CD4-positive, alpha-beta memory T cell (primary cell): ENCODE measurements at regions not wholly inside any gene's neighbourhood (a gene's known extent, or its start where the extent isn't known, plus 50 kb on each side); places are given as distances from the start of the nearest gene placed in this dataset.

Source experiments
- CTCF ChIA-PET: fragments of 350-600 bp; sonication (Branson Sonifier 250); formaldehyde crosslinking; loops from one replicate; lab custom pipeline; 2021; ENCODE audit warnings: inconsistent platforms; ENCODE audit not compliant: partially characterized antibody; lab: Charles Lee
- POLR2A ChIA-PET: fragments of 350-600 bp; sonication (Branson Sonifier 250); formaldehyde crosslinking; loops from one replicate; lab custom pipeline; 2021; ENCODE audit not compliant: partially characterized antibody; lab: Charles Lee
- DNase-seq, 5 donors: peaks; one replicate each; pipeline versions ENCODE4 v3.0.0 to v3.0.0-alpha.2; 2020 to 2022; ENCODE audit warnings: mixed read lengths in 1 of 5
- H3K27ac ChIP-seq: one replicate; pipeline ENCODE4 v1.7.0; 2013; ENCODE audit warnings: low read depth, low read length
- H3K27me3 ChIP-seq: 2 replicates; pipeline ENCODE4 v1.7.0; 2013; ENCODE audit warnings: mild to moderate bottlenecking, low read length, moderate library complexity; ENCODE audit not compliant: insufficient read depth
- H3K36me3 ChIP-seq: 2 replicates; pipeline ENCODE4 v1.7.0; 2013; ENCODE audit warnings: mild to moderate bottlenecking, low read length, moderate library complexity; ENCODE audit not compliant: insufficient read depth
- H3K4me1 ChIP-seq: 2 replicates; pipeline ENCODE4 v1.7.0; 2013; ENCODE audit warnings: mild to moderate bottlenecking, low read length, moderate library complexity; ENCODE audit not compliant: insufficient read depth
- H3K4me3 ChIP-seq, 2 donors: one replicate each; pipeline ENCODE4 v1.7.0; 2013; ENCODE audit warnings: low read length in 2 of 2, mild to moderate bottlenecking in 1 of 2
- H3K9me3 ChIP-seq, 2 donors: one replicate each; pipeline ENCODE4 v1.7.0; 2013; ENCODE audit warnings: low read length in 2 of 2, control low read depth in 1 of 2; ENCODE audit not compliant: control insufficient read depth in 1 of 2
- H3K27ac Mint-ChIP-seq, 7 donors: one replicate each; pipeline ENCODE4 v1.8.0; 2020 to 2021; ENCODE audit warnings: mixed read lengths in 7 of 7, mild to moderate bottlenecking in 6 of 7, inconsistent platforms in 3 of 7, moderate library complexity in 3 of 7
- H3K27me3 Mint-ChIP-seq, 2 donors: one replicate each; pipeline ENCODE4 v1.8.0; 2020 to 2021; ENCODE audit warnings: mixed read lengths in 2 of 2
- H3K36me3 Mint-ChIP-seq, 2 donors: one replicate each; pipeline ENCODE4 v1.8.0; 2020 to 2021; ENCODE audit warnings: mixed read lengths in 2 of 2, inconsistent platforms in 1 of 2, mild to moderate bottlenecking in 1 of 2
- H3K4me1 Mint-ChIP-seq, 4 donors: one replicate each; pipeline ENCODE4 v1.8.0; 2020 to 2021; ENCODE audit warnings: mixed read lengths in 4 of 4, mild to moderate bottlenecking in 1 of 4
- H3K4me3 Mint-ChIP-seq, 8 donors: one replicate each; pipeline ENCODE4 v1.8.0; 2020 to 2021; ENCODE audit warnings: mixed read lengths in 8 of 8, mild to moderate bottlenecking in 7 of 8, moderate library complexity in 6 of 8, inconsistent platforms in 3 of 8
- H3K9me3 Mint-ChIP-seq, 8 donors: one replicate each; pipeline ENCODE4 v1.8.0; 2020 to 2021; ENCODE audit warnings: mixed read lengths in 8 of 8, mild to moderate bottlenecking in 5 of 8, inconsistent platforms in 3 of 8, moderate library complexity in 1 of 8
- intact Hi-C: fragments of 100-400 bp; cut with micrococcal nuclease; formaldehyde crosslinking; loops from one replicate; pipeline ENCODE4 v1.15.1; 2023

DNA sequence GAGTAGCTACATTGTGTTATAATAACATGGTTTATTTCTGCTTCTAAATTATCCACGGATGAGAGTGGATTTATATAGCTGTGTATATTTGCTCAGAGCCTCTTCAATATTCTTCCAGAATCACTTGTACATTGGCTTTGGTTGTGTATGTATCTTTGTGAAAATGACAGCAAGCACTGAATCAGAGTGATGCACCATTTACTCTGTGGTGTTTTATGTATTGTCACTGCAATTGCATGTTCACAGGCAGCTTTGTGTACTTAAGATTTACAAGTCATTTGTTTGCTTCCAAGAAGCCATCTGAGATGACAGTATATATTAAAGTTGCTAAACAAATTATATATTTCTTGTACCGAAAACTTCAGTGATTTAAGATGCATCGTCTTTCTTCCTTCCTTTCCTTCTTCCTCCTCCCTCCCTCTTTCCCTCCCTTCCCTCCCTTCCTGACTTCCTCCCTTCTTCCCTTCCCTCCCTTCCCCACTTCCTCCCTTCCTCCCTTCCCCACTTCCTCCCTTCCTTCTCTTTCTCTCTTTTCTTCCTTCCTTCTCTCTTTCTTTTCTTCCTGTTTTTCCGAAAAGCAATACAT, 362.3 kb upstream of the GOLIM4 start:
- Mint-ChIP-seq H3K36me3 (no peaks in the 10 kb centered on the region), H3K9me3 (peaks cover 0 to 15% (median 4%) of the 10 kb centered on the region in 8 donors), H3K27ac (no peak overlapping the region), H3K4me1 (no peaks in the 10 kb centered on the region), H3K4me3 (no peak overlapping the region), H3K27me3 (no peaks in the 10 kb centered on the region)
- POLR2A ChIA-PET = no interaction called here
- no peak overlapping the region for H3K4me3 ChIP-seq
- H3K27ac ChIP-seq = no peak overlapping the region
- H3K27me3 ChIP-seq = no peaks in the 10 kb centered on the region
- no peak for DNase-seq
- intact Hi-C loops = no loop called here
- H3K36me3 ChIP-seq = no peaks in the 10 kb centered on the region
- no peaks in the 10 kb centered on the region for H3K9me3 ChIP-seq
- CTCF ChIA-PET = no interaction called here
- no peaks in the 10 kb centered on the region for H3K4me1 ChIP-seq

DNA sequence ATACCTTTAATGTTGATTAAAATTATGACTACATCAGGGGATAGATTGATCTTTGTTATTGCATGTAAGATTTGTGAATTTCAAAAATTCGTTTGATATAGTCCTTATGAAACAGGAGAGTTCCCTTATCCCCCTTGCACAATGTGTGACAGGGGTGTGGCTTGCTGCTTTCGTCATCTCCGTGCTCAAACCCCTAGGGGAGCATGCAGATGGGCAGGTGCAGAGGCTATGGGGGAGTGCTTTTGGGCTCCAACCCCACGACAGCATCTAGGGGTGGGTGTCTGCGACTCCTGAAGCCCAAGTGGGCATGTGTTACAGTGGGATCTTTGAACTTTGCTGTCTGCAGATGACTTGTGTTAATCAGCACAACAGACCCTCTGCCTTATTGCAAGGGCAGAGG, 360.1 kb upstream of the GOLIM4 start:
- no peak overlapping the region for H3K4me3 Mint-ChIP-seq
- H3K27ac Mint-ChIP-seq = no peak overlapping the region
- intact Hi-C loops = no loop called here
- peaks cover 0 to 4% (median under 1%) of the 10 kb centered on the region in 8 donors for H3K9me3 Mint-ChIP-seq
- no peak for DNase-seq
- POLR2A ChIA-PET = no interaction called here
- H3K27me3 Mint-ChIP-seq = no peaks in the 10 kb centered on the region
- no peaks in the 10 kb centered on the region for H3K4me1 Mint-ChIP-seq
- CTCF ChIA-PET = no interaction called here
- Histone ChIP-seq H3K9me3 (no peaks in the 10 kb centered on the region), H3K4me1 (no peaks in the 10 kb centered on the region), H3K27ac (no peak overlapping the region), H3K36me3 (no peaks in the 10 kb centered on the region), H3K4me3 (no peak overlapping the region), H3K27me3 (no peaks in the 10 kb centered on the region)
- no peaks in the 10 kb centered on the region for H3K36me3 Mint-ChIP-seq

DNA sequence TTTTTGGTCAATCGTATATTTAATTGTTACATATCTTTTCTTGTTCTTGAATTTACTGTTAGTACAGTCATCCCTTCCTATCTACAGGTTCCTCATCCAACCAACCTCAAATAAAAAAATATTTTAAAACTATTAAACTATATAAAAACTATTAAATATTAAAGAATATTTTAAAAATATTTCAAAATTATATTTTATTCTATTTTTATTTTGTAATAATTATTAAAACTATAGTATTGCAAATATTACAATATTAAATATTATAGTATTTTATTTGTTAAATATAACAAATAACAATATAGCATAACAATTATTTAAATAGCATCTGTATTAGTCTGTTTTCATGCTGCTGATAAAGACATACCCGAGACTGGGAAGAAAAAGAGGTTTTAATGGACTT, 357.9 kb upstream of the GOLIM4 start:
- no peaks in the 10 kb centered on the region for H3K36me3 ChIP-seq
- no peaks in the 10 kb centered on the region for H3K4me1 ChIP-seq
- H3K27me3 Mint-ChIP-seq = no peaks in the 10 kb centered on the region
- no peak overlapping the region for H3K27ac Mint-ChIP-seq
- H3K4me3 ChIP-seq = no peak overlapping the region
- no peak overlapping the region for H3K27ac ChIP-seq
- no peak for DNase-seq
- H3K27me3 ChIP-seq = no peaks in the 10 kb centered on the region
- H3K9me3 ChIP-seq = no peaks in the 10 kb centered on the region
- H3K4me3 Mint-ChIP-seq = no peak overlapping the region
- intact Hi-C loops = no loop called here
- no peaks in the 10 kb centered on the region for H3K4me1 Mint-ChIP-seq
- POLR2A ChIA-PET = no interaction called here
- no peaks in the 10 kb centered on the region for H3K36me3 Mint-ChIP-seq
- CTCF ChIA-PET = no interaction called here
- peaks cover 0 to 4% (median 0%) of the 10 kb centered on the region in 8 donors for H3K9me3 Mint-ChIP-seq

DNA sequence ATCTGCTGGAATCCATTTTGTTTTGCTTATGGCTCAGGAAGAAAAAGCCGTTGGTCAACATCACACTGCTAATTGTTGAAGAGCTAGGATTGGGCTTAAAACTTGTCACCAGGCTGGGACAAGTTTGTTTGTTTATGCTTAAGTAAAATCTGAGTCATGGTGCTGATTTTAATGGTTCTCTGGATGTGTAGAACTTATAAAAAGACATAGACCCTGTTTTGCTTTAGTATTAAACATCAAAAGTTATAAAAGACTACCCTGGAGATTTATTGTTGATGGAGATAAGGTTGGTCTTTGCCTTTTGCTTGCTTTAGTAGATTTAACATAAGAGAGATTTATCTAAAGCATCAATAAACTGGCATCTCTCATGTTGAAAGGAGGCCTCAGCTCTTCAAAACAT, 348.2 kb upstream of the GOLIM4 start:
- Mint-ChIP-seq H3K36me3 (no peaks in the 10 kb centered on the region), H3K27ac (no peak overlapping the region), H3K9me3 (peaks cover 0 to 4% (median 0%) of the 10 kb centered on the region in 8 donors), H3K4me1 (no peaks in the 10 kb centered on the region), H3K27me3 (no peaks in the 10 kb centered on the region), H3K4me3 (no peak overlapping the region)
- no peak for DNase-seq
- H3K4me3 ChIP-seq = no peak overlapping the region
- H3K9me3 ChIP-seq = no peaks in the 10 kb centered on the region
- ChIA-PET POLR2A (no interaction called here), CTCF (no interaction called here)
- H3K27ac ChIP-seq = no peak overlapping the region
- no peaks in the 10 kb centered on the region for H3K27me3 ChIP-seq
- intact Hi-C loops = no loop called here
- H3K4me1 ChIP-seq = no peaks in the 10 kb centered on the region
- H3K36me3 ChIP-seq = no peaks in the 10 kb centered on the region

DNA sequence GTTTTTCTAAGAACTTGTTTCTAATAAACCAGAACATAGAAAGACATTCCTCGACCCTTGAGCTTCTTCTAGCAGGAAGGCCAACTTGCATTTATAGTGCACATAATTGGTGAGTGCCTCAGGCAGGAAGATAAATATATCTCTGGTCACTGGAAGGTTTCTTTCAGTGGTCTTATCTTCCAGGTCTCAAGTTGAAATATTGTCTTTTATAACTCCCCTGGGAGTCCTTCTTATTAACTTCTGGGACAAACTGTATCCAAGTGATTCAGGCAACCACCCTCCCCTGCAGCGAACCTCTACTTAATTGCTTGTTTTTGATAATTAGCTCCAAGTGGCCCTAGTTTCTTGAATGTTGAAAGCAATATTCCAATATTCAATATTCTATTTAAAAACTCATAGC, 346.8 kb upstream of the GOLIM4 start:
- CTCF ChIA-PET = no interaction called here

DNA sequence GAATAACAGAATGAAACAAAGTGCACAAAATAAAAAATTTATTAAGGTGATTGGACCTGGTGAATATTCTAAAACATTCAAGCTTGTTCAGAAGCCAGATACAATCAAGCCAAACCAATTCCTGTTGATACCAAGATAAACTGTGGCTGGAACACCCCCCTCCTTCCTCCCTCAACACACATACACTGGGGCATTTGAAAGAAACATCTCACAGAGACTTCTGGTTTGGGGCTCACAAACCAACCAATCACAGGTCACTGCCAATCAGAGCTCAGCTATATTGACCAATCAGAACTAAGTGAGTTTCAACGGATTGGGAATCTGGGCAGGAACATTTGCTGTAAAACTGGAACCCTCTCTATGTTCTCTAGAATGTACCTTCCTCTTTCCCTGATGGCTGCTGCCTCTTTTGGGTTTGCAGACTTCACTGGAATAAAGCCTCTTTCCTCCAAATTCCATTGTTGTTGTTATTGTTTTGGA, 340.6 kb upstream of the GOLIM4 start:
- Mint-ChIP-seq H3K36me3 (no peaks in the 10 kb centered on the region), H3K4me1 (no peaks in the 10 kb centered on the region), H3K27ac (no peak overlapping the region), H3K27me3 (no peaks in the 10 kb centered on the region), H3K4me3 (no peak overlapping the region), H3K9me3 (peaks cover 0 to 6% (median under 1%) of the 10 kb centered on the region in 8 donors)
- intact Hi-C loops = no loop called here
- no peak for DNase-seq
- CTCF ChIA-PET = no interaction called here
- H3K36me3 ChIP-seq = no peaks in the 10 kb centered on the region
- no peak overlapping the region for H3K4me3 ChIP-seq
- POLR2A ChIA-PET = no interaction called here
- H3K9me3 ChIP-seq = no peaks in the 10 kb centered on the region
- no peaks in the 10 kb centered on the region for H3K4me1 ChIP-seq
- no peak overlapping the region for H3K27ac ChIP-seq
- no peaks in the 10 kb centered on the region for H3K27me3 ChIP-seq

More for the DNA sequence above, 346.8 kb upstream of the GOLIM4 start:
- H3K27me3 Mint-ChIP-seq = no peaks in the 10 kb centered on the region
- no peaks in the 10 kb centered on the region for H3K27me3 ChIP-seq
- no peaks in the 10 kb centered on the region for H3K9me3 ChIP-seq
- no peak overlapping the region for H3K4me3 ChIP-seq
- intact Hi-C loops = no loop called here
- POLR2A ChIA-PET = no interaction called here
- no peaks in the 10 kb centered on the region for H3K4me1 Mint-ChIP-seq
- no peak for DNase-seq
- H3K36me3 Mint-ChIP-seq = no peaks in the 10 kb centered on the region
- no peak overlapping the region for H3K27ac ChIP-seq
- no peaks in the 10 kb centered on the region for H3K36me3 ChIP-seq
- no peak overlapping the region for H3K4me3 Mint-ChIP-seq
- H3K9me3 Mint-ChIP-seq = peaks cover 0 to 4% (median 0%) of the 10 kb centered on the region in 8 donors
- no peak overlapping the region for H3K27ac Mint-ChIP-seq
- H3K4me1 ChIP-seq = no peaks in the 10 kb centered on the region

DNA sequence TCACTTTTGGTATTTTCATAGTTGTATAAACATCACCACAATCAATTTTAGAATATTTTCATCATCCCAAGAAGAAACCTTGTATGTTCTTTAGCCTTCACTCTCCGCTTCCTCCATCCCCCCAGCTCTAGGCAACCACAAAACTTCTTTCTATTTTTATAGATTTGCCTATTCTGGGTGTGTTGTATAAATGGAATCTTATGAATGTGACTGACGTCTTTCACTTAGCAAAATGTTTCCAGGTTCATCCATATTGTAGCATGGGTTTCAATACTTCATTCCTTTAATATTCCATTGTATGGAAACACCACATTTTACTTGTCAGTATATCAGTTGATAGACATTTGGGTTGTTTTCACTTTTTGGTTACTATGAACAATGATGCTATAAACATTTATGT, 335.8 kb upstream of the GOLIM4 start:
- H3K27me3 Mint-ChIP-seq = no peaks in the 10 kb centered on the region
- H3K4me3 Mint-ChIP-seq = no peak overlapping the region
- POLR2A ChIA-PET = no interaction called here
- Histone ChIP-seq H3K27me3 (no peaks in the 10 kb centered on the region), H3K4me1 (no peaks in the 10 kb centered on the region), H3K36me3 (no peaks in the 10 kb centered on the region), H3K27ac (no peak overlapping the region), H3K4me3 (no peak overlapping the region), H3K9me3 (no peaks in the 10 kb centered on the region)
- no peaks in the 10 kb centered on the region for H3K4me1 Mint-ChIP-seq
- no peak overlapping the region for H3K27ac Mint-ChIP-seq
- CTCF ChIA-PET = no interaction called here
- intact Hi-C loops = no loop called here
- no peaks in the 10 kb centered on the region for H3K36me3 Mint-ChIP-seq
- peaks cover 0 to 6% (median 3%) of the 10 kb centered on the region in 8 donors for H3K9me3 Mint-ChIP-seq
- DNase-seq = no peak
